SK-N-MC (cell line): ENCODE measurements at regions not wholly inside any gene's neighbourhood (a gene's known extent, or its start where the extent isn't known, plus 50 kb on each side); places are given as distances from the start of the nearest gene placed in this dataset.

Experiments
- DNase-seq: peaks from one replicate; pipeline ENCODE4 v3.0.0-alpha.2; 2011; ENCODE audit warnings: low read depth, low spot score
- H3K27ac ChIP-seq: fragments of 200-600 bp; sonication (generic); 2 replicates; pipeline ENCODE4 v1.5.1; 2016; ENCODE audit warnings: mixed run types
- H3K36me3 ChIP-seq: fragments of 200-600 bp; sonication (generic); 2 replicates; pipeline ENCODE4 v1.6.1; 2017; ENCODE audit warnings: antibody characterized with exemption, low read length, mixed read lengths; ENCODE audit not compliant: insufficient read depth
- H3K4me3 ChIP-seq: fragments of 200-600 bp; sonication (generic); 2 replicates; pipeline ENCODE4 v1.5.1; 2016
- H3K9ac ChIP-seq: fragments of 200-600 bp; sonication (generic); 2 replicates; pipeline ENCODE4 v1.8.0; 2017; ENCODE audit warnings: mixed run types, mixed read lengths; ENCODE audit not compliant: insufficient read length
- H3K9me3 ChIP-seq: fragments of 200-600 bp; sonication (generic); 2 replicates; pipeline ENCODE4 v1.6.1; 2017; ENCODE audit warnings: low read depth, mild to moderate bottlenecking, antibody characterized with exemption, low read length, moderate library complexity, mixed read lengths
- EZH2 ChIP-seq: fragments of 200-600 bp; sonication (generic); IDR thresholded peaks from one replicate; pipeline ENCODE4 v1.6.1; 2017; ENCODE audit warnings: antibody characterized with exemption
- FOXP2 ChIP-seq: optimal IDR thresholded peaks from 2 replicates; pipeline ENCODE3; 2011; ENCODE audit warnings: mild to moderate bottlenecking, moderate library complexity; ENCODE audit not compliant: insufficient read depth; ENCODE audit errors: extremely low read length, control extremely low read depth
- POLR2AphosphoS5 ChIP-seq: IDR thresholded peaks from 2 replicates; pipeline ENCODE4 v1.6.1; 2012; ENCODE audit warnings: mild to moderate bottlenecking, low read depth, low read length, borderline replicate concordance

DNA sequence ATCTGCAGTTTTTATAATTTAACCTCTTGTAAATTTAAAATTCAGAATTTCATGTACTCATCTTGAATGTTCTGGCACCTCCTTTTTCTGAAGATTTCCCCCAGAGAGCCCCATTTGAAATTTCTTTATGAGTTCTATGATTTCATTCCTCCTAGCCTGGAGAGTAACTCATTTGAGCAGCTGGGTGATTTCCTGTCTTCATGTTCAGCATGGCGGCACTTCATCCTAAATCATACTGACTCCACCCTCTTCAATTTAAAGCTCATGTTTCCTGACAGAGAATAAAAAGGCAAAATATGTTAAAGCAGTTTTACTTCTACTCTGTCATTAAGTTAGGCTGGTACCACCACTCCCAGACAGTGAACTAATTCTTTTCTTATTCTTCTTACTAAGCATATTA, 250.9 kb upstream of the POU3F2 start:
- peak; percentile 56 for DNase-seq
- Histone ChIP-seq H3K4me3 (peak overlapping the region; percentile 31), H3K9ac (no peak overlapping the region), H3K9me3 (no peaks in the 10 kb centered on the region), H3K27ac (peak overlapping the region; percentile 77; the same call in 1 of the 2 replicates), H3K36me3 (no peaks in the 10 kb centered on the region)
- TF ChIP-seq EZH2 (no peak), POLR2AphosphoS5 (no peak), FOXP2 (no peak)

DNA sequence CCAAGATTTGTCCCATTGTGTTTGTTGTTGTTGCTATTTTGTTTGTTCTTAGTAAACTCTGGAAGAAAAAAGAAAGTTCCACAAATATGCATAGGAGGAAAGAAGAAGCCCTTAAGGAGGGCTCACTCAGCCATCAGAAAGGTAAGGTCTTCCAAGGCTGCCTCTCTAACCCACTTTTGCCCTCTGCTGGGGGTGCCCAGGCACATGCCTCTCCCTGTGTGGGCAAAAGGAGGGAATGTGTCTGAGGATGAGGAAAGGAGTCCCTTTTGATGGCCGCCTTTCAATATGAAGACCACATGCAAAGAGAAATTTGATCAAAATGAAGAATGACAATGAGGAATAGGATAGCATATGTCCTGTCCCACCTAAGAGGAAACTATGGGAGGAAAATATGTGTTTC, 248.2 kb upstream of the POU3F2 start:
- no peak for TF ChIP-seq POLR2AphosphoS5
- TF ChIP-seq FOXP2 = no peak
- no peak for TF ChIP-seq EZH2
- DNase-seq = no peak

DNA sequence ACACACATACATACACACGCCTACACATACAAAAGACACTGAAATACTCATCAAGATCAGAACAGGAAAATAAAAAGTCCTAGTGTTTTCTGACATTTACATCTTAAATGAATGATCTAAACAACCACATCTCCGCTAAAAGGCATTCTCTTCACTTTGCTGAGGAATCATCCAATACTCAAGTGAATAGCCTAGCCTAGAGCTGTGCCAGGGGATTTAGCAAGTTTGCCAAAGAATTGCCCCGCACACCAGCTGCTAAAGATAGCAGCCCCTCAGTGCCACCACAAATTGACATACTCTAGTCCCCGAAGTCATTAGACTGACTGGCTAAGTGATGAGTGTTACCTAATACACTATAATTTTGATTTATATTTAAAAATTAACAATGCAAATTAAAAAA, 246.8 kb upstream of the POU3F2 start:
- DNase-seq = no peak
- Histone ChIP-seq H3K36me3 (no peaks in the 10 kb centered on the region), H3K27ac (no peak overlapping the region), H3K9ac (no peak overlapping the region), H3K4me3 (no peak overlapping the region), H3K9me3 (no peaks in the 10 kb centered on the region)
- TF ChIP-seq FOXP2 (no peak), EZH2 (no peak), POLR2AphosphoS5 (no peak)

More for the DNA sequence above, 248.2 kb upstream of the POU3F2 start:
- H3K9me3 ChIP-seq = no peaks in the 10 kb centered on the region
- H3K9ac ChIP-seq = no peak overlapping the region
- H3K27ac ChIP-seq = no peak overlapping the region
- no peak overlapping the region for H3K4me3 ChIP-seq
- no peaks in the 10 kb centered on the region for H3K36me3 ChIP-seq

DNA sequence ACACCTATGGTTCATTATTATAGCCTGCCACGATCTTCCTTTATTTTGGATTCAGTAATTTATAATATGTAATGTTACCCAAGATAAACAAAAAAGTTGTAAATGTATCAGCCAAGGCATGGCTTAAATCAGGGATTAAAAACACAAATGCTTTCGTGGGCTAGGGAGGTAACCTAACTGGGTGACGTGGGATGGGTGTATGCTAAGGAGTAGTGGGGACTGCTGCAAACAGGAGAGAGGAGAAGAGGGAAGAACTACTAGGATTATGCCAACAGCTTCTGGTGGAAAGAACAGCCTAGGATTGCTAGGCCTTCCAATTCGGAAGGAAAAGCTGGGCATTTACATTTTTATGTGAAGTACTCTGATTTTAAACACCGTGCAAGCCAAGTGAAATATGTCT, 244.8 kb upstream of the POU3F2 start:
- H3K27ac ChIP-seq = no peak overlapping the region
- H3K4me3 ChIP-seq = no peak overlapping the region
- DNase-seq = no peak
- no peaks in the 10 kb centered on the region for H3K9me3 ChIP-seq
- H3K9ac ChIP-seq = no peak overlapping the region
- H3K36me3 ChIP-seq = no peaks in the 10 kb centered on the region
- no peak for TF ChIP-seq FOXP2
- no peak for TF ChIP-seq POLR2AphosphoS5
- no peak for TF ChIP-seq EZH2

DNA sequence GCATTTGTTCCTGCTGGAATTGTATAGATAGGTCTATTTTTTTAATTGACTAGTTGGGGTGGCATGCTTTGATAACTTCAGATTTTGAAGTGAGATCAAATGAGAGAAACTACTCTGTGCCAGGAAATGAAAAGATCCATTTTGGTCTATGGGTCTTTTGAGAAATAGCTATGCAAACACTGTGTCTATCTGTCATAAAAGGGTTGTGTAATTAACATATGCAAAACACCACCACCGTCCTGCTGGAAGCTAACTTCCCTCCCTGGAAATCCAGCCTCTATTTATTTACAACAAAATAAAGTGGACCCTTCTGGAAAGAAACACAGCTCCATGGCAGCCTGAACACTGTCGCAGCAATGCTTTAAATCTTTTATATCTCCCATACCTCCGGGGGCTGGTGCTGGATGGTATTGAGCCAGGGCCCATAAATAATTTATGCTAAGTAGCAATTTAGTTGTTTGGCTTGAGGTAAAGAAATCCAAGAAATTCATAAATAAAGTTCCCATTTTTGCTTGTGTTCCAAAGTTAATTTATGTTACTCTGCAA, 244.2 kb upstream of the POU3F2 start:
- no peak overlapping the region for H3K27ac ChIP-seq
- no peak for DNase-seq
- H3K9me3 ChIP-seq = no peaks in the 10 kb centered on the region
- TF ChIP-seq FOXP2 (no peak), POLR2AphosphoS5 (no peak), EZH2 (no peak)
- no peak overlapping the region for H3K9ac ChIP-seq
- no peak overlapping the region for H3K4me3 ChIP-seq
- H3K36me3 ChIP-seq = no peaks in the 10 kb centered on the region

DNA sequence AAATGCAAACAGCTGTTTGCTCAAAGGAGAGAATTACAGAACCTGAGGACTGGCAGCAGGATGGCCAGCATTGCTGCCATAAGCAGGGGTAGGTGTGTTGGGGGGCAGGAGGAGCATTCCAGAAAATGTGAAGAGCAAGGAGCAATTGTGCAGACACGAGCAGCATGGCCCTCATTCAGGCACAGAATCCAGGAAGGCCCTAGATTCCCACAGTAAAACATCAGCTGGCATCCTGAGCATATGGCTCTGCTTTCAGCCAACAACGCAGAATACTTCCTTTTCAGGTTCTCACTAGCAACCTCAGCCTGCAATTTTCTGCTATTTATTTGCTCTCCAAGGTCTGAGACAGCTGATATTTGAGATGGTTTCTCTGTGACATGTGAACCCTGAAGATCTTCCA, 243.4 kb upstream of the POU3F2 start:
- Histone ChIP-seq H3K9me3 (no peaks in the 10 kb centered on the region), H3K9ac (no peak overlapping the region), H3K36me3 (no peaks in the 10 kb centered on the region), H3K4me3 (no peak overlapping the region), H3K27ac (no peak overlapping the region)
- TF ChIP-seq FOXP2 (no peak), EZH2 (no peak), POLR2AphosphoS5 (no peak)
- no peak for DNase-seq

DNA sequence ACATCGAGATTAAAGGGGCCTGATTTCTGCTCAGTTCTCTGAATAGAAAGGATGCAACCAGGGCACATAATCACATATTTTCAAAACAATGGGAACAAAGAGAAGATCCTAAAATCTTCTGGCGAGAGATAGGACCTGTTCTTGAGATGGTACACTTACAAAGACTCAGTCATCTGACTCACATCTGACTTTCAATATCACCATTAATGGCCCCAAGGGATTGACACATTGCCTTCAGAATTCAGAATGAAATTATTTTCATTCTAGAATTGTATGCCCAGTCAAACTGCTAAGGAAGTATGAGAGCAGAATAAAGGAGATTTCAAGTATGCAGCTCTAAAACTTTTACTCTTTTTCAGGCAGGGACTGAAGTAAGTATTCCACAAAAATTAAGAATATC, 240.7 kb upstream of the POU3F2 start:
- Histone ChIP-seq H3K4me3 (no peak overlapping the region), H3K9me3 (no peaks in the 10 kb centered on the region), H3K36me3 (no peaks in the 10 kb centered on the region), H3K9ac (no peak overlapping the region), H3K27ac (no peak overlapping the region)
- no peak for DNase-seq
- TF ChIP-seq POLR2AphosphoS5 (no peak), FOXP2 (no peak), EZH2 (no peak)

DNA sequence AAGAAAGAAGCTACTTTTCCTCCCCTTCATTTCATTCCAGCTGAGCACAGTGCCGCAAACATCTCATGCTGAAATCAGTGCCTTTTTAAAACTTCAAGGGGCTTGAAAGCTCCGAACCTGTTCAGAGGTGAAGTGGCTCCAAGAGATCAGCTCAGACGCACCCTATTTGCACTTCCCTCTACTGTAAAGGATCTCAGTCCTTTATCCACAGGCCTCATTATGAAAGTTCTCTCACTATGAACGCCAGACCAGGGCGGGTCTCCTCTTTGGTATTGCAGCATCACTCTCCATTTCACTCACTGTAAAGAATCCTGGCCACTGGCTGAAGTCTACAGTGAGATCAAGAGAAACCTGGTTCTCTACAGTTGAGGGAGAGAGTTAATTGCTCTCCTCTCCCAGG, 232.7 kb upstream of the POU3F2 start:
- no peak for DNase-seq
- Histone ChIP-seq H3K9me3 (no peaks in the 10 kb centered on the region), H3K4me3 (no peak overlapping the region), H3K27ac (no peak overlapping the region), H3K9ac (no peak overlapping the region), H3K36me3 (no peaks in the 10 kb centered on the region)
- TF ChIP-seq EZH2 = no peak
- TF ChIP-seq FOXP2 = no peak
- no peak for TF ChIP-seq POLR2AphosphoS5

DNA sequence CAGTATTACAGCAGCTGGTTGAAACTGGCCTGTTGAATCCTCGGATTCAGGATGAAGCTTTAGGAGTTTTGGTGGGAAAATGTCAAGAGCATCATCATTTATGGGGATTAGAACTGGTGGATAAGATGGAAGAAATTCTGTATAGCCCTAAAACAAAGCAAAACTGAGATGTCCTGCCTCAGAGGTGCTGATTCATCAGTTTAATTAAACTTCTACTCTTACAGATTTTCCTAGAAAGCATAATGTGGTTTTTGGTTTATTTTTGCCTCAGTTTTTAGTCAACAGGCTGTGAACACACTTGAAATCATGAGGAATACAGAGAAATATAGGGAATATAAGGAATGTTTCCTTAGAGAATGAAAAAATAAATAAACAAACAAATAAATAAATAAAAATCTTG, 228.7 kb upstream of the POU3F2 start:
- DNase-seq = no peak

More for the DNA sequence above, 228.7 kb upstream of the POU3F2 start:
- Histone ChIP-seq H3K27ac (no peak overlapping the region), H3K4me3 (no peak overlapping the region), H3K9me3 (no peaks in the 10 kb centered on the region), H3K9ac (no peak overlapping the region), H3K36me3 (no peaks in the 10 kb centered on the region)
- no peak for TF ChIP-seq POLR2AphosphoS5
- TF ChIP-seq FOXP2 = no peak
- TF ChIP-seq EZH2 = no peak
